ENCODE measurements at regions not wholly inside any gene's neighbourhood (a gene's known extent, or its start where the extent isn't known, plus 50 kb on each side); places are given as distances from the start of the nearest gene placed in this dataset.

DNA sequence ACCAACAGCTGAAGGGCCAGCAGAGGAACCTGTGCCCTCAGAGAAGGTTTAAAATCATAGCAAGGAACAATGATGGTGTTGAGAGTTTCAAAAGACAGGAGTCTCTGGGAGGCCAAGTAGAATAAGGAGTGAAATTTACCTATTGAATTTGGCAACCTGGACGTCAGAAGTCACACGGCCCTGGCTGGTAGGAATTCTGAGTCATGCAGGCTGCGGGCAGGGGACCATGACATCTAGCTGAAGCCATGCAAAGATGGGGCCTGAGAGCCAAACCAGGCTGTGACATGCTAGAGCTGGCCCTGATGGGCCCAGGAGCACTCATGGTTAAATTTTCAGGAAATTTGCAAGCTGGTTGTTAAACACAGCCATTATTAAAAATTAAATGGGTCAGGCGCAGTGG, 64.0 kb upstream of the SNX9 start:
- TF ChIP-seq, protein P1, sequence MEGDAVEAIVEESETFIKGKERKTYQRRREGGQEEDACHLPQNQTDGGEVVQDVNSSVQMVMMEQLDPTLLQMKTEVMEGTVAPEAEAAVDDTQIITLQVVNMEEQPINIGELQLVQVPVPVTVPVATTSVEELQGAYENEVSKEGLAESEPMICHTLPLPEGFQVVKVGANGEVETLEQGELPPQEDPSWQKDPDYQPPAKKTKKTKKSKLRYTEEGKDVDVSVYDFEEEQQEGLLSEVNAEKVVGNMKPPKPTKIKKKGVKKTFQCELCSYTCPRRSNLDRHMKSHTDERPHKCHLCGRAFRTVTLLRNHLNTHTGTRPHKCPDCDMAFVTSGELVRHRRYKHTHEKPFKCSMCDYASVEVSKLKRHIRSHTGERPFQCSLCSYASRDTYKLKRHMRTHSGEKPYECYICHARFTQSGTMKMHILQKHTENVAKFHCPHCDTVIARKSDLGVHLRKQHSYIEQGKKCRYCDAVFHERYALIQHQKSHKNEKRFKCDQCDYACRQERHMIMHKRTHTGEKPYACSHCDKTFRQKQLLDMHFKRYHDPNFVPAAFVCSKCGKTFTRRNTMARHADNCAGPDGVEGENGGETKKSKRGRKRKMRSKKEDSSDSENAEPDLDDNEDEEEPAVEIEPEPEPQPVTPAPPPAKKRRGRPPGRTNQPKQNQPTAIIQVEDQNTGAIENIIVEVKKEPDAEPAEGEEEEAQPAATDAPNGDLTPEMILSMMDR (IDR thresholded peaks at IDR 0.05; ENCODE audit: insufficient read depth, low read depth, low read length): no peak
- no peak for TF ChIP-seq EZH2 (IDR thresholded peaks at IDR 0.05; ENCODE audit: insufficient read depth, low read length)

All from astrocyte (in vitro differentiated cells and primary cell).